HPDE6-E6E7 (cell line): ENCODE measurements at regions not wholly inside any gene's neighbourhood (a gene's known extent, or its start where the extent isn't known, plus 50 kb on each side); places are given as distances from the start of the nearest gene placed in this dataset.

Source experiments
- DNase-seq: peaks from one replicate; pipeline ENCODE4 v3.0.0; 2011; ENCODE audit warnings: missing footprints; ENCODE audit errors: extremely low spot score

GRCh38 chr1:38418195-38419030 lies 371.8 kb upstream of the POU3F1 start:
- no peak for DNase-seq

DNA sequence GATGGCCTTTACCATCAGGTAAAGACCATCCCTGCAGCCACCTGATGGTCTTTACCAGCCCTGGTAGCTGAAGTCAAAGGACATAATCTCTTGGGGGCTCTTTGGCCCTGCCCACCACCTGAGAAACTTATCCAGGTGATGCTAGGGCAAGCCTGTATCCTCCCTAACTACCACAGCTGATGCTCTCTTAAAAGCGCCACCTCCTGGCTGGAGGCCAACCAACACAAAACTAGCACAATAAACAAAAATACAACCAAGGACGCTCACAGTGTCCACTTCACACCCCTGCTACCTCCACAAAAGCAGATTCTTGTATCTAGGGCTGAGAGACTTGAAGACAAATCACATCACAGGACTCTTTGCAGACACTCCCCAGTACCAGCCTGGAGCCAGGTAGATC lies 357.1 kb upstream of the POU3F1 start:
- DNase-seq: no peak

DNA sequence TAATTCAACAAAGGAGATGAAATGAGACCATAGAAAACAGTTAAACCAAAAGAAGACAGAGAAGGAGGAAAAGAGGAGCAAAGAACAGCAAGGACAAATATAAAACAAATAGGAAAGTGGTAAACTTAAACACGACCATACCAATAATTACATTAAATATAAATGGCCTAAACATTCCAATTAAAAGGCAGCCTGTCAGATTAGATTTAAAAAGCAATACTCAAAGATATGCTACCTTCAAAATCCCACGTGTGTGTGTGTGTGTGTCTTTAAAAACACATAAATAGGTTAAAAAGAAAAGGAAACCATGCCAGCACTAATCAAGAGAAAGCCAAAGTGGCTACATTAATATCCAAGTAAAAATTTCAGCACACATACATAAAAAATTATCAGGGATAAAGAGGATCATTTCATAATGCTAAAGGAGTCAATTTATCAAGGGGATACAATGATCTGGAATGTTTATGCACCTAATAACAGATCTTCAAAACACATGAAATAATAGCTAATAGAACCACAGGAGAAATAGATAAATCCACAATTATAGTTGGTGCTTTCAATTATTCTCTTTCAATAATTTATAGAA lies 355.7 kb upstream of the POU3F1 start:
- DNase-seq: no peak

GRCh38 chr1:38396606-38397005 lies 350.0 kb upstream of the POU3F1 start:
- no peak for DNase-seq

- no peak for DNase-seq
Measured at GRCh38 chr1:38394303-38394702, 347.7 kb upstream of the POU3F1 start.

- no peak for DNase-seq
Measured at GRCh38 chr1:38392861-38393260, 346.3 kb upstream of the POU3F1 start.

DNA sequence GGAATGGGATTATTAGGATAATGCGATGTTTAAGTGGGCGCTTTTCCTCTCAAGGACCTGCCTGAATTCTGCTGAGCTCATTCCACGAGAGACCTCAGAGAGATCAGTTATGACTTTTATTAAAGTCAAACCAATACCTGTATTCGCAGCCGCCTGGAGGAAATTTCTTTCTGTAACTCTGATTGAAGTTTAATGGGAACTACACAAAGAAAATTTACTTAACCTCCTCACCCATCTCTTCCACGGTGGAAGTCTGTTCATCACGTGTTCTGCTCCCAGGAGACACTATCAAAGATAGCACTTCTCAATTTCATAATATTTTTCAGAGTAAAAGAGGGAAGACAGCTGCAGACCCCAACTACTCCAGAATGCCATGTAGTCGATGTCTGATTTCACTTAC lies 334.7 kb upstream of the POU3F1 start:
- no peak for DNase-seq

DNA sequence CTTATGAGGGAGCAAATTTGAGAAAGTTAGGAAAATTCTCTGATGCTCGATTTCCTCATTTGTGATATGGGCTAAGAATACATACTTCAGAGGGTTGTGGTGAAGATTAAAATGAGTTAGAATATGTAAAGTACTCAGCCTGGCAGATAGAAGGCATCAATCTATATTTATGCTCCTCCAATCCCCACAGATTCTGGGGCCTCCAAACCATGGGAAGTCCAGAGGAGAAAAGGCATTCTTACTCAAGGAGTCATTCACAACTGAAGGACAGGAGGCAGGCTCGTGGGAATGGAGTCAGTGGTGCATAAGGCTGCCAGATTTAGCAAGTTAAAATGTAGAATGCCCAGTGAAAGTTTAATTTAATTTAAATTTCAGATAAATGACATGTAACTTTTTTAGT lies 330.0 kb upstream of the POU3F1 start:
- no peak for DNase-seq

DNA sequence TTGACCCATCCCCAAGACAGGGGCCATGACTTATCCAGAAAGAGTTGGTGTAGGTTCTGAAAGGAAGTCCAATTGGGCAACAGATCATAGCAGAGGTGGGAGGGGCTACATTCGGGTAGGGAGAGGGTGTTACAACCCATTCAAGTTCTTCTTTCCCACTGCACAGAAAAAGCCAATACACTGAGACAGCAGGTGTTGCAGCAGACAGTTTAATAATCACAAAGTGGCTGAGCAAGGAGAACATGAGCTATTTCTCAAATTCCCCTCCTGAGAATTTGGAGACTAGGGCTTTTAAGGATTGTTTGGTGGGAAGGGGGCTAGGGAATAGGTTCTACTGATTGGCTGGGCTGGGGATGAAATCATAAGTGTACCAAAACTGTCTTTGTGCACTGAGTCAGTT lies 328.4 kb upstream of the POU3F1 start:
- no peak for DNase-seq

DNA sequence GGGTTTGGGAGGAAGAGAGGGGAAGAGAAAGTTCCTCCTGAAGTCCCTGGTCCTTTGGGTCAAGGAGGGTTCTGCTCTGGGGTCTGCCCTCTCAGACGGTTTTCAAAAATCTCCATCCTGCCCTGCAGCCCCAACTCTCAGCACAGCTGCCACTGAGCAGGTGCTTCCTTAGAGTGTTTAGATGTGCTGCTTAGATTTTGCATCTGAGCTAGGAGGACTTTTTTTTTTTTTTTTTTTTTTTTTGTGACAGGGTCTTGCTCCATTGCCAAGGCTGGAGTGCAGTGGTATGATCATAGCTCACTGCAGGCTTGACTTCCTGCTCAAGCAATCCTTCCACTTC lies 324.9 kb upstream of the POU3F1 start:
- no peak for DNase-seq

- no peak for DNase-seq
Measured at GRCh38 chr1:38370716-38371504, 324.3 kb upstream of the POU3F1 start.

DNA sequence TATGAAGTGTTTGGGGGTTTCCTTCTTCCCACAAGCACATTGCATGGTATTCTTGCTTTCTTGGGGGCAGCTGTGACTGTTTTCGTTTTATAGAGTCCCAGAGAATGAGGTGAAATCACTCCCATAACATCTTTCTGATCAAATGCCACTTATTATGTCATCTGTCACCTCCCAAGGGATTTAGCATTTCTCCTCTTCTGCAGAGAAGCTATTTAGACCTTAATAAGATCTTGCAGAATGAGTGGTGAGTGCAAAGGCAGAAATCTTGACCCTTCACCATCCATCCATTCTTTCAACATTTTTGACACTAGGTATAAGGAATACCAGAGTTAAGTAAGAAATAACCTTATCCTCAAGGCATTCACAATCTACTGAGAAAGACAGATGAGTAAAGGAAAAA lies 318.6 kb upstream of the POU3F1 start:
- DNase-seq: no peak

- DNase-seq: no peak
Measured at GRCh38 chr1:38361566-38361965, 315.0 kb upstream of the POU3F1 start.

GRCh38 chr1:38360807-38361206 lies 314.2 kb upstream of the POU3F1 start:
- DNase-seq: no peak

DNA sequence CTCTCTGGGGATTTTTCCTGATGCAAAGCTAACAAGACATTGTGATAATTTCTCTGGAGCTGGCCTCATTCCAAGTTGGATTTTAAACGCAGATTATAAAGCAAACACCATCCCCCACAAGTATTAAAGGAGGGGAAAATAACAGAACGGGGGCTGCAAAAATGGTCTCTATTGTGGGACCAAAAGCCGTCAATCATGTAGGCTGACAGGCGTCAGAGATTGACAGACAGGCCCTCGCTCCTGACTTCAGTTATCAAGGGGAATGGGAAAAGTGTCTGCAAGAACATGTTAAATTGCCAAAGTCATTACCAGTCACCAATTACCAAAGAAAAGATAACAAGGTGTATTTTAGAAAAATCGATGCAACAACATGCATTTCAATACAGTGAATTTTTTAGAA lies 307.4 kb upstream of the POU3F1 start:
- no peak for DNase-seq

DNA sequence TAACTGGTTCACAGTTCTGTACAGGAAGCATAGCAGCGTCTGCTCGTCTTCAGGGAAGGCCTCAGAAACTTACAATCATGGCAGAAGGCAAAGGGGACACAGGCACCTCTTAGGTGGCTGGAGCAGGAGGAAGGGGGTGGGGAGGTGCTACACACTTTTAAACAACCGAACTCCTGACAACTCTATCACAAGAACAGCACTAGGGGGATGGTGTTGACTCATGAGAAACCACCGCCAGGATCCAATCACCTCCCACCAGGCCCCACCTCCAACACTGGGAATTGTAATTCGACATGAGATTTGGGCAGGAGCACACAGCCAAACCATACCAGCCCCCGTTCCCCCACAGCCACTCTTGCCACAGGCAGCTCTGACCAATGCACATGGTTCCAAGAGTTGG lies 306.3 kb upstream of the POU3F1 start:
- no peak for DNase-seq

DNA sequence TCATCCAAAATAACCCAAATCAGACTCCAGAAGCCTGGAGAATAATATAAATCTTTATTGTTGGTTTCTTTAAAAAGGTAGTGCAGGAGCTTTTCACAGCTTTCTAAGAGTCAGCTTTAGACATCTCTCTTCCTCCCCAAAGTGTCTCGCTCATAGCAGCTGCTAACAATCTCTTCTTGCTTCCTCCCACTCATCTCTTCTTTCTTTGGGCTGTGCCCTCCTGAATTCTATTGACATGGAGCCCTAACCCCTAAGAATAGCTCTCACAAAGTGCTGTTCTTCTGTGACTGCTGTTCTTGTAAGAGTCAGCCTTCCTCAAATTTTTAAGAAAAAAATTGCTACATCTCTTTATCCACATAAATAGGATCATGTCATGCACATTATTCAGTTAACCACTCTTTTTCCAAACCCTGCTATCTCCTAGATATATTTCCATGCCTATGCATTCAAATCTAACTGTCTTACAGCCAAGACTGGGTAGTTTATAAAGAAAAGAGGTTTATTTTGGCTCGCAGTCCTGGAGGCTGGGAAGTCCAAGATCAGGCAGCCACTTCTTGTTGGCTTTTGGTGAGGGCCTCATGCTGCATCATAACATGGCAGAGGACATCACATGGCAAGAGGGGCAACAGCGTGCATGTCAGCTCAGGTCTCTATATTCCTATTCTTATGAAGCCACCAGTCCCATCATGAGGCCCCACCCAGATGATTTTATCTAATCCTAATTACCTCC lies 301.0 kb upstream of the POU3F1 start:
- DNase-seq: no peak

DNA sequence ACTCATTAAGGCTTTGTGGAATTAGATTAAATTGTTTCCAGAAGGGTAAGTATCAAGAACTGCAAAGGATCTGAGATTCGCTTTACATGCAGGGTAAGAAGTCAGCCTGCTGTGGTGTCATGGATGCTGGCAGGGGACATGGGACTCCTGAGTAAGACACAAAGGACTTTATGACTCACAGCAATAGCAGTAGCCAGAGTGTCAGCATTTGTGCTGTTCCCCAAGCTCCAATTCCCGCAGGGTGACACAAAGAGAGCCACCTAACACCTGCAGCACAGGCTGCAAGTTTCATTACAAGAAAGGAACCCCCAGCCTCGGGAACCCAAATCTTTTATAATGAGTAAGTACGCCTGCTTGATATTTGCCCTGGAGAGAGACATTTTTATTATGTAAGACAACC lies 298.1 kb upstream of the POU3F1 start:
- DNase-seq: no peak

DNA sequence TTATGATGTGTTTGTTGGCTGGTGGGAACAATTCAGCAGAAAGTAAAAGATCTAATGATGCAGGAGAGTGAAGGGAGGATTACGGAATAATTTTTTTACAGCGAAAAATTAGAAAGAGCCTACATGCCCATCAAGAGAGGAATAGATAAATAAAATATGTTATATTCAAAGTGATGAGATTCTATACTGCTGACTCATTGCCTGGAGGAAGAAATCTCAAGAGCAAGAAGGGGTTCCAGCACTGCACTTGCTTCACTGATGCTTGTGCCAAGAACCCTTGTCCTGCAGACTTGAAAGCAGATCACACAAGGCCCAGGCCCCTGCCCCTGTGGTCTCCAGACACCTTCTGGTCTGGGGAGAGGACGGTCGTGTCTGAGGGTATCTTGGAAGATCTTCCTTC lies 295.1 kb upstream of the POU3F1 start:
- DNase-seq: no peak

DNA sequence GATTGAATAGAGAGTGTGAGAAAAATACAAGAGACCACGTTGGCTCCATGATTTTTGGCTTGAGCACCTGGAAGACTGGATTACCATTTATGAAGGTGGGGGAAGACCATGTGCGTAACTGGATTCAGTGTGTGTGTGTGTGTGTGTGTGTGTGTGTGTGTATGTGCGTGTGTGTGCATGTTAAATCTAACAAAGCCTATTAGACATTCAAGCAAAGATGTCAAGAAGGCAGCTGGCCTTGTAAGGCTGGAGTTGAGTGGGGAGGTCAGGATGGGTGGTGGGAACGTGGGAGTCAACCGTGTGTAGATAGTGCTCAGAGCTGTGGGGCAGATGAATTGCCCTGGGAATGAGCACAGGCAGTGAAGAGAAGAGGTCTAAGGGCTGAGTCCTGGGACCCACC lies 293.8 kb upstream of the POU3F1 start:
- DNase-seq: no peak

DNA sequence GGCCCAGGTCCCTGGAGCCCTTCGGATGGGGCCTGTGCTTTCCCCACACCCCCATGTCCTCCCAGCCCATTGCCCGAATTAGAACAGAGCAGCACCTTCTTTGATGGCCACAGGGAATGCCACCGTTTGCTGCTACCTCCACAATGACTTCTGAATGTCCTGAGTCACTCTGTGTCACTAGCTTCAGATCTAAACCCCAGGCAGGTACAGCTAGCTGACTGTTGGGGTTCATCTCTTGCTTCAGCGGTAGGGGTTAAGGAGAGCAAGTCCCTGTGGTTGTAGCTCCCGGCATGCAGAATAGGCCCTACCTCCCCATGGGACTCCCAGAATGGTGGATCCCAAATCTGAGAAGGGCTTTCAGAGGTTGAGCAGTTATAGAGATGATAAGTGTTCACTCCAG lies 291.1 kb upstream of the POU3F1 start:
- no peak for DNase-seq

DNA sequence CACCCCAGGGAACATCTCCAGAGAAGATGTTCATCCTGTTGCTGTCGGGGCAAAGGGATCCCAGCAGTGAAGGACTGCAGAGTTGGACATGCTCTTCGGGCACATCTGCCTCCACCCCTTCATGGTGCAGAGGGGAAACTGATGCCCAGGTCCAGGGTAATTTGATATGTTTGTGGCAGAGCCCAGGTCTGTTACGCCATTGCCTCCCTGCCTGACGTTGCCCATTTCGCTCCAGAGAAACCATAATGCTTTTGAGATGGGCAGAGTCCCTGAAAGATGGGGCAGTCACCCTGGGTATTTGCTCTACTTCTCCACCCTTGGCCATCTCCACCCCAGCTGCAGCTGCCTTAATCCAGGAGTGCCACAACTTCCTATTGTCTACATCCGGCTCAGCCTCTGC lies 290.4 kb upstream of the POU3F1 start:
- no peak for DNase-seq
